NCI-H187 (cell line): ENCODE measurements at regions not wholly inside any gene's neighbourhood (a gene's known extent, or its start where the extent isn't known, plus 50 kb on each side); places are given as distances from the start of the nearest gene placed in this dataset.
"Not testable (repeated sequence)": the region's sequence is repeated elsewhere in the genome, so short reads cannot be mapped to it uniquely, and the experiment has no call there.

Experiments
- DNase-seq, 2 experiments: peaks; one replicate each; lab custom pipeline; 2025; lab: John Stamatoyannopoulos, UW

- not testable (repeated sequence) for DNase-seq
Measured at GRCh38 chr14:105734241-105734640, 207.9 kb downstream of the TMEM121 start.

GRCh38 chr14:105736331-105736730, 209.9 kb downstream of the TMEM121 start:
- DNase-seq = not testable (repeated sequence)

DNA sequence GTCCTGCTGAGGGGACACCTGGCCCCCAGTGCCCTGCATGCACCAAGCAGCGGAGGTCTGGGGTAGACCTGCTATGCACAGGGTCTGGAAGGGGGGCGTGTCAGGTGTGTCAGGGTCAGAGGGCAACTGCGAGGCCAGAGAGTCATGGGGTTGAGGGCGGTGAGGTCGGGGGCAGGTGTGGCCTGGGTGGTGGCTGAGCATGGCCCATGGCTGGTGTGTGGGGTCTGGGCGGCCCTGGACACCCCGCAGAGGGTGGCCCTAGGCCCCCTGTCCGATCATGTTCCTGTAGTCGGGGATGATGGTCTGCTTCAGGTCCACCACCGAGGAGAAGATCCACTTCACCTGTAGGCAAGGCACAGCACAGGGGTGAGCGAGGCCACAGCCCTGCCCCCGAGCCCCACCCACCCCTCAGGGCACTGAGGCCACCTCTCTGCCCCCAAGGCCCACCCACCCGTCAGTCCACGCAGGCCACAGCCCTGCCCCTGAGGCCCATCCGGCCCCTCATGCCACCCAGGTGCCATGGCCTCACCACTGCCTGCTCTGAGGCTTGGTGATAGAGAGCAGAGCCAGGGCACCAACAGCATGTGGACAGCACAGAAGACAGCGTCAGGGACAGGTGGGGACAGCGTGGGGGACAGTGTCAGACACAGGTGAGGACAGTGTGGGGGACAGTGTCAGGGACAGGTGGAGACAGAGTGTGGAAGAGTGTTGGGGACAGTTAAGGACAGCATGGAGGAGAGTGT, 211.3 kb downstream of the TMEM121 start:
- DNase-seq = no peak

GRCh38 chr14:105738638-105739037, 212.3 kb downstream of the TMEM121 start:
- no peak for DNase-seq

DNA sequence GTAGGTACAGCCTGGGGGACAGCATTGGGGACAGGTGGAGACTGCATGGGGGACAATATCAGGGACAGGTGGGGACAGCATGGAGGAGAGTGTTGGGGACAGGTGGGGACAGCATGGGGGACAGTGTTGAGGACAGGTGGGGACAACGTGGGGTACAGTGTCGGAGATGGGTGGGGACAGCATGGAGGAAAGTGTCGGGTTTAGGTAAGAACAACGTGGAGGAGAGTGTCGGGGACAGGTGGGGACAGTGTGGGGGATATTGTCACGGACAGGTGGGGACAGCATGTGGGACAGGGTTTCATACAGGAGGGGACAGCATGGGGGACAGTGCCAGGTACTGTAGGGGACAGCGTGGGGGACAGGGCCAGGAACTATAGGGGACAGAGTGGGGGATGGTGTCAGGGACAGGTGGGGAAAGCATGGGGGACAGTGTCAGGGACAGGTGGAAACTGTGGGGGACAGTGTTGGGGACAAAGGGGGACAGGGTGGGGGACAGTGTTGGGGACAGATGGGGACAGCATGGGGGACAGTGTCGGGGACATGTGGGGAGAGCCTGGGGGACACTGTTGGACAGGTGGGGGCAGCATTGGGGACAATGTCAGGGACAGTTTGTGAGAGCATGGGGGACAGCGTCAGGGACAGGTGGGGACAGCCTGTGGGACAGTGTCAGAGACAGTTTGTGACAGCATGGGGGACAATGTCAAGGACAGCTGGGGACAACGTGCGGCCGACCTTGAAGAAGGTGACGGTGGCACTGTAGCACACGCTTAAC, 213.1 kb downstream of the TMEM121 start:
- no peak for DNase-seq

DNA sequence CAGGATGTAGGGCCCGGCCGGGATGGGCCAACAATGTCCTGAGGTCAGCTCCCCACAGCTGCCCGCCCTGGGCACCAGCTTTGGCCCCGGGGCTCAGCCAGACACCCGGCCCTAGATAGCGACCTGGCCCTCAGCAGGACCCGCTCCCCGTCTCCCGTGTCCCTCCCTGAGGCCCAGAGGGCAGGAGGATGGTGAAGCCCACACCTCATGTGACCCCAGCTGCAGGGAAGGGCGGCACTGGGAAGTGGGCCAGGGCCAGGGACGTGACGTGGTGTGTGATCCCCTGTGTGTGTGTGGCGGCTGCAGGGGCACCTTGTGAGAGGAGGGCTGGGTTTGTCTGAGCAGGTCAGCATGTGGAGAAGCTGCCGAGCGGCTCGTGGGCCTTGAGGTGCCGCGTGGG, 213.9 kb downstream of the TMEM121 start:
- DNase-seq = not testable (repeated sequence)

- not testable (repeated sequence) for DNase-seq
Measured at GRCh38 chr14:105740961-105741360, 214.6 kb downstream of the TMEM121 start.

GRCh38 chr14:105741707-105742530, 215.5 kb downstream of the TMEM121 start:
- not testable (repeated sequence) for DNase-seq

GRCh38 chr14:105742531-105742848, 216.1 kb downstream of the TMEM121 start:
- DNase-seq = no peak

- not testable (repeated sequence) for DNase-seq
Measured at GRCh38 chr14:105742904-105743701, 216.7 kb downstream of the TMEM121 start.

- DNase-seq = not testable (repeated sequence)
Measured at GRCh38 chr14:105744213-105744787, 217.9 kb downstream of the TMEM121 start.

DNA sequence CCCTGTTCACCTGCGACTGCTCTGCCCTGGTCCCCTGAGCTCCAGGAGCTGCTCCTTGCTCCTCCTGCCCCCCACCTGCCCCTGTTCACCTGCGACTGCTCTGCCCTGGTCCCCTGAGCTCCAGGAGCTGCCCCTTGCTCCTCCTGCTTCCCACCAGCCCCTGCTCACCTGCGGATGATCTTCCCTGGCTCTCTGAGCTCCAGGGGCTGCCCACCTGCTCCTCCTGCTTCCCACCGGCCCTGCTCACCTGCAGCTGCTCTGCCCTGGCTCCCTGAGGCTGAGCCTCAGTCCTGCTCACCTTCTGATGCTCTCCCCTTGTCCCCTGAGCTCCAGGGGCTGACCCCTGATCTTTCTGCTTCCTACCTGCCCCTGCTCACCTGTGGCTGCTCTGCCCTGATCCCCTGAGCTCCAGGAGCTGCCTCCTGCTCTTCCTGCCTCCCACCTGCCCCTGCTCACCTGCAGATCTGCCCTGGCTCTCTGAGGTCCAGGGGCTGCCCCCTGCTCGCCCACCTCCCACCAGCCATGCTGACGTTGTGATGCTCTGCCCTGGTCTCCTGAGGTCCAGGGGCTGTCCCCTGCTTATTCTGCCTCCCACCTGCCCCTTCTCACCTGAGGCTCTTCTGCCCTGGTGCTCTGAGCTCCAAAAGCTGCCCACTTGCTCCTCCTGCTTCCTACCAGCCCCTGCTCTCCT, 219.2 kb downstream of the TMEM121 start:
- no peak for DNase-seq

GRCh38 chr14:105746124-105746514, 219.7 kb downstream of the TMEM121 start:
- no peak for DNase-seq

GRCh38 chr14:105746800-105747502, 220.6 kb downstream of the TMEM121 start:
- DNase-seq = not testable (repeated sequence)

DNA sequence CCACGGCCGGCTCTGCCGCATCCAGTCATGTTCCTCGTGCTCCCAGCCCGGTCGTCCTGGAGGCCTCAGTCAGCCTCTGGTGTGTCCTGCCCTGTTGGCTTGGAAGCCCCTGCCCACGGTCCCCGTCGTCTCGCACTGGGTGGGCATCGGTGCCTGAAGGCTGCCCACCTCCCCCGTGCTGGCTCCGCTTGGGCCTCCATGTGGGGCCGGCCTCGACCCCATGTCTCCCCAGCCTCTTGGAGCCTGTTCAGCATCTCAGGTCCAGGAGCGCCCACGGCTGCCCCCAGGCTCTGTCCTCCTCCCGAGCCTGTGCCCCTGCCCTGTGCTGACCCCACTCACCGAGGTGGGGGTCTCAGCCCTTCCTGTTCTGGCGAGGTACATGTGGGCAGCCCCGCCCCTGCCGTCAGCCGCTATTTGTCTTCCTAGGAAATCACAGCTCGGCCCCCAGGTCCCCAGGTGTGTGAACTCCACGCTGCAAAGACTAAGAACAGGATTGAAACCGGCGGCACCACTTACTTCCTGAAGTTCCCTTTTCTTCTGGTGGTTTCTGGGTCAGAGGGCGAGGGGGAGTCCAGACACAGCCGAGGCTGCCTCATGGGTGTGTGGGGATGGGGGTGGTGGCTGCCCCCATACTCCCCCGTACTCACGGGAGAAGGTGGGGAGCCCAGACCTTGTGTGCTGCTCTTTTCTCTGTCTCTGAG, 221.3 kb downstream of the TMEM121 start:
- DNase-seq = not testable (repeated sequence)

GRCh38 chr14:105748204-105748578, 221.8 kb downstream of the TMEM121 start:
- DNase-seq = no peak

DNA sequence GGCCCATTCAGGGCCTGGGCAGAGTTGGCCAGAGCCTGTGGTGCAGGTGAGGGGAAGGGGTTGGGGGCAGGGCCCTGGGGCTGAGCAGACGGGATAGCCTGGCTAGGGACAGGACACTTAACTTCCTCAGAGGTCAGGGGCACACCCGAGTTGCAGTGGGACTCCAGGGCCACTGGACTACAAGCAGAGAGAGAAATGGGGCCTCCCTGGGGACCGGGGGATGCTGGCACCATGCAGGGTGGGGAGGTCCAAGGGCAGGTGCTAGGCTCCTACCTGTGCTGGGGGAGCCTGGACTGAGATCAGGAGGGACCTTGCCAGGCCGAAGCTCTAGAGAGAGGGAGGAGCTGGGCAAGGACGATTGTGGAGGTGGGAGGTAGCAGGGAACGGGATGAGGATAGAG, 222.3 kb downstream of the TMEM121 start:
- DNase-seq = not testable (repeated sequence)

- DNase-seq = not testable (repeated sequence)
Measured at GRCh38 chr14:105749870-105750541, 223.6 kb downstream of the TMEM121 start.

DNA sequence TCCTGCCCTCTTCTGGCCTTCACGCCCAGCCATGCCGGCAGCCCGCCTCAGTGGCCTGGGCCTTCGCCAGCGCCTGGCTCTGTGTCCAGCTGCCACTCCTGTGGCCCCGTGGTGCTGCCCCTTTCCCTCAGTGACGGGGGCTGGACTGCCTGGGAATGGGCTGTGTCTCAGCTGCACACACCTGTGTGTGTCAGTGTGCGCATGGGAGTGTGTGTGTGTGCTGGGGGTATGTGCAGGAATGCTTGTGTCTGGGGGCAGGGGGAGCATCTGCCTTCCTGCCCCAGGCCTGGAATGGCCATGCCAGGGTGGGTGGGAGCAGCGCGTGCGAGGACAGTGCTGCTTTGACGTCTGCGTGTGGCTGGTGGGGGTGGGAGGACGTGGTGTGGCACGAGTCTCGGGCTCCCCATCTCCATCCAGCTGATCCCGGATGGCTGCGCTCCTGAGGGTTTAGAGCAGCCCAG, 224.9 kb downstream of the TMEM121 start:
- DNase-seq = not testable (repeated sequence)
